HEK293 (cell line): ENCODE measurements at regions not wholly inside any gene's neighbourhood (a gene's known extent, or its start where the extent isn't known, plus 50 kb on each side); places are given as distances from the start of the nearest gene placed in this dataset.

Experiments
- CTCF ChIP-seq: fragments of 450-650 bp; formaldehyde crosslinking; IDR thresholded peaks from 2 replicates; pipeline ENCODE4 v1.5.1; 2016; ENCODE audit warnings: missing biosample characterization, missing genetic modification characterization
- GLIS2 ChIP-seq: fragments of 450-650 bp; formaldehyde crosslinking; IDR thresholded peaks from 2 replicates; pipeline ENCODE4 v1.5.1; 2016; ENCODE audit warnings: missing biosample characterization, missing genetic modification characterization
- ZNF239 ChIP-seq: fragments of 450-650 bp; formaldehyde crosslinking; IDR thresholded peaks from 2 replicates; pipeline ENCODE4 v1.5.1; 2016; ENCODE audit warnings: missing biosample characterization, missing genetic modification characterization
- ZNF302 ChIP-seq: fragments of 450-650 bp; formaldehyde crosslinking; IDR thresholded peaks from 2 replicates; pipeline ENCODE4 v1.5.1; 2016; ENCODE audit warnings: missing biosample characterization, missing genetic modification characterization, low read depth
- ZNF335 ChIP-seq: fragments of 450-650 bp; formaldehyde crosslinking; conservative IDR thresholded peaks from 2 replicates; pipeline ENCODE4 v1.5.1; 2016; ENCODE audit warnings: missing biosample characterization, missing genetic modification characterization
- ZNF513 ChIP-seq: fragments of 450-650 bp; IDR thresholded peaks from 2 replicates; pipeline ENCODE4 v1.5.1; 2018; ENCODE audit warnings: missing biosample characterization, missing genetic modification characterization

GRCh38 chr12:46901464-46902205, 75.8 kb upstream of the SLC38A4 start:
- TF ChIP-seq ZNF239 (tag by site-specific recombination) (no peak), ZNF302 (tag by site-specific recombination) (no peak), CTCF (tag by site-specific recombination) (no peak), GLIS2 (tag by site-specific recombination) (no peak), ZNF513 (tag by site-specific recombination) (no peak), ZNF335 (tag by site-specific recombination) (no peak)
